PC-9 (cell line): ENCODE measurements at regions not wholly inside any gene's neighbourhood (a gene's known extent, or its start where the extent isn't known, plus 50 kb on each side); places are given as distances from the start of the nearest gene placed in this dataset.

ENCODE experiments used
- CTCF ChIP-seq: fragments of 200-600 bp; sonication (generic); conservative IDR thresholded peaks from 2 replicates; pipeline ENCODE4 v1.6.1; 2017; ENCODE audit warnings: mixed run types, antibody characterized with exemption, mild to moderate bottlenecking, moderate library complexity
- EZH2 ChIP-seq: fragments of 200-600 bp; sonication (generic); IDR thresholded peaks from 2 replicates; pipeline ENCODE4 v1.8.0; 2017; ENCODE audit warnings: antibody characterized with exemption, low read depth

GRCh38 chr9:97801180-97801579 is 51.8 kb upstream of the FOXE1 start:
- TF ChIP-seq EZH2 = no peak
- TF ChIP-seq CTCF = no peak
